H1 (cell line): ENCODE measurements at regions not wholly inside any gene's neighbourhood (a gene's known extent, or its start where the extent isn't known, plus 50 kb on each side); places are given as distances from the start of the nearest gene placed in this dataset.

Source experiments
- CTCF ChIA-PET: fragments of 300-600 bp; sonication (Branson Sonifier 250); formaldehyde crosslinking; loops from one replicate; lab custom pipeline; 2021; ENCODE audit not compliant: partially characterized antibody; lab: Charles Lee
- POLR2A ChIA-PET: fragments of 300-600 bp; sonication (Branson Sonifier 250); formaldehyde crosslinking; loops from one replicate; lab custom pipeline; 2021; ENCODE audit warnings: inconsistent platforms; ENCODE audit not compliant: partially characterized antibody; lab: Charles Lee
- DNase-seq, 2 experiments: peaks; one replicate each; pipeline versions ENCODE4 v3.0.0 to v3.0.0-alpha.2; 2010 to 2022; ENCODE audit warnings: low spot score in 2 of 2, low read depth in 1 of 2, mixed read lengths in 1 of 2
- FAIRE-seq: peaks from 2 replicates; lab custom pipeline; 2011; peaks lifted over from hg19 to GRCh38; lab: Jason Lieb, UNC
- H2AFZ ChIP-seq: 2 replicates; pipeline ENCODE4 v1.8.1; 2012; ENCODE audit warnings: low read length, inconsistent platforms
- H2AK5ac ChIP-seq: 2 replicates; pipeline ENCODE4 v1.6.1; 2013; ENCODE audit warnings: low read depth, low read length
- H2BK120ac ChIP-seq: replicated peaks from 2 replicates; pipeline ENCODE3; 2013; ENCODE audit warnings: low read depth, low read length, inconsistent platforms
- H2BK12ac ChIP-seq: 2 replicates; pipeline ENCODE4 v1.6.1; 2013; ENCODE audit warnings: low read depth, low read length
- H2BK15ac ChIP-seq: 2 replicates; pipeline ENCODE4 v1.6.1; 2013; ENCODE audit warnings: low read length
- H2BK20ac ChIP-seq: 2 replicates; pipeline ENCODE4 v1.6.1; 2013; ENCODE audit warnings: low read length
- H2BK5ac ChIP-seq: 2 replicates; pipeline ENCODE4 v1.6.1; 2013; ENCODE audit warnings: low read depth, low read length
- H3K14ac ChIP-seq: 2 replicates; pipeline ENCODE4 v1.6.1; 2013; ENCODE audit warnings: inconsistent platforms; ENCODE audit not compliant: insufficient read length
- H3K18ac ChIP-seq: 2 replicates; pipeline ENCODE4 v1.6.1; 2013; ENCODE audit warnings: low read length; ENCODE audit errors: extremely low read depth
- H3K23ac ChIP-seq: 2 replicates; pipeline ENCODE4 v1.6.1; 2013; ENCODE audit warnings: inconsistent platforms; ENCODE audit not compliant: insufficient read length
- H3K23me2 ChIP-seq: 2 replicates; pipeline ENCODE4 v1.6.1; 2013; ENCODE audit warnings: low read depth, low read length
- H3K27ac ChIP-seq: 2 replicates; pipeline ENCODE4 v1.6.1; 2011; ENCODE audit warnings: low read depth, low read length, inconsistent platforms
- H3K27me3 ChIP-seq, 4 experiments: replicated peaks in 1 of 4; 1 replicate in 1 of 4; 2 replicates in 3 of 4; pipeline versions ENCODE4 v1.6.1 to v1.8.1; 2011 to 2013; ENCODE audit warnings: low read length in 3 of 4, mild to moderate bottlenecking in 3 of 4, inconsistent platforms in 2 of 4, mixed read lengths in 2 of 4, moderate library complexity in 1 of 4; ENCODE audit not compliant: control insufficient read depth in 3 of 4, insufficient read depth in 3 of 4; ENCODE audit errors: extremely low read depth in 1 of 4
- H3K36me3 ChIP-seq, 4 experiments: 2 replicates each; pipeline versions ENCODE4 v1.6.1 to v1.8.1; 2011 to 2013; ENCODE audit warnings: mild to moderate bottlenecking in 4 of 4, low read length in 3 of 4, moderate library complexity in 2 of 4, control low read depth in 1 of 4, inconsistent platforms in 1 of 4; ENCODE audit not compliant: insufficient read depth in 4 of 4, control insufficient read depth in 2 of 4
- H3K4ac ChIP-seq: replicated peaks from 2 replicates; pipeline ENCODE3; 2013; ENCODE audit warnings: low read length, low read depth, mixed read lengths, inconsistent platforms; ENCODE audit not compliant: insufficient read length
- H3K4me1 ChIP-seq, 4 experiments: replicated peaks in 1 of 4; 1 replicate in 1 of 4; 2 replicates in 3 of 4; pipeline versions ENCODE4 v1.6.1 to v1.8.1; 2011 to 2013; ENCODE audit warnings: low read length in 3 of 4, inconsistent platforms in 2 of 4, mixed read lengths in 1 of 4; ENCODE audit not compliant: insufficient read depth in 4 of 4, control insufficient read depth in 3 of 4
- H3K4me2 ChIP-seq, 2 experiments: 2 replicates each; pipeline versions ENCODE4 v1.6.1 to v1.8.1; 2011 to 2013; ENCODE audit warnings: low read depth in 2 of 2, low read length in 2 of 2, control low read depth in 1 of 2, inconsistent platforms in 1 of 2, mild to moderate bottlenecking in 1 of 2; ENCODE audit not compliant: insufficient read depth in 1 of 2
- H3K4me3 ChIP-seq, 4 experiments: fragments of 200-600, 300-600 bp in 1 of 4; sonication (generic), shearing (Covaris generic), sonication (Bioruptor Twin) in 1 of 4; 2 replicates each; pipeline versions ENCODE4 v1.5.1 to v1.8.1; 2011 to 2016; ENCODE audit warnings: low read length in 4 of 4, low read depth in 3 of 4, control low read depth in 2 of 4, inconsistent platforms in 2 of 4, mild to moderate bottlenecking in 2 of 4, mixed read lengths in 1 of 4, moderate library complexity in 1 of 4; ENCODE audit not compliant: insufficient read depth in 2 of 4; ENCODE audit errors: extremely low read depth in 1 of 4
- H3K56ac ChIP-seq: replicated peaks from 2 replicates; pipeline ENCODE3; 2013; ENCODE audit warnings: low read depth, mild to moderate bottlenecking, mixed read lengths, low read length, inconsistent platforms; ENCODE audit not compliant: insufficient read length
- H3K79me1 ChIP-seq: 2 replicates; pipeline ENCODE4 v1.6.1; 2013; ENCODE audit warnings: low read depth, low read length, control low read depth
- H3K79me2 ChIP-seq, 2 experiments: 2 replicates each; pipeline versions ENCODE4 v1.6.1 to v1.8.1; 2012 to 2013; ENCODE audit warnings: low read length in 2 of 2, mild to moderate bottlenecking in 2 of 2, inconsistent platforms in 1 of 2; ENCODE audit not compliant: insufficient read depth in 2 of 2, control insufficient read depth in 1 of 2
- H3K9ac ChIP-seq, 4 experiments: replicated peaks in 1 of 4; 1 replicate in 1 of 4; 2 replicates in 3 of 4; pipeline versions ENCODE4 v1.6.1 to v1.8.1; 2011 to 2013; ENCODE audit warnings: low read depth in 3 of 4, low read length in 3 of 4, control low read depth in 2 of 4, mild to moderate bottlenecking in 2 of 4, moderate library complexity in 2 of 4, inconsistent platforms in 1 of 4; ENCODE audit errors: extremely low read depth in 1 of 4
- H3K9me3 ChIP-seq, 2 experiments: 2 replicates each; pipeline versions ENCODE4 v1.6.1 to v1.8.1; 2012 to 2013; ENCODE audit warnings: mild to moderate bottlenecking in 2 of 2, moderate library complexity in 2 of 2, control low read depth in 1 of 2, inconsistent platforms in 1 of 2, low read depth in 1 of 2, low read length in 1 of 2, mixed read lengths in 1 of 2; ENCODE audit not compliant: insufficient read depth in 2 of 2
- H4K20me1 ChIP-seq, 2 experiments: replicated peaks in 1 of 2; 2 replicates each; pipeline versions ENCODE3 to v1.8.1; 2011 to 2013; ENCODE audit warnings: inconsistent platforms in 2 of 2, low read length in 2 of 2, mild to moderate bottlenecking in 1 of 2; ENCODE audit not compliant: insufficient read depth in 2 of 2, control insufficient read depth in 1 of 2
- H4K5ac ChIP-seq: 2 replicates; pipeline ENCODE4 v1.6.1; 2013; ENCODE audit warnings: low read length, low read depth, mixed read lengths, inconsistent platforms; ENCODE audit not compliant: insufficient read length
- H4K8ac ChIP-seq: 2 replicates; pipeline ENCODE4 v1.8.0; 2013; ENCODE audit warnings: mild to moderate bottlenecking, moderate library complexity, low read length, inconsistent platforms; ENCODE audit not compliant: insufficient read depth; ENCODE audit errors: extremely low read depth
- H4K91ac ChIP-seq: replicated peaks from 2 replicates; pipeline ENCODE3; 2013; ENCODE audit warnings: low read length, mixed read lengths, inconsistent platforms; ENCODE audit not compliant: insufficient read length
- ATF2 ChIP-seq: IDR thresholded peaks from 2 replicates; pipeline ENCODE4 v1.6.1; 2012; ENCODE audit warnings: low read length, inconsistent platforms
- BACH1 ChIP-seq: IDR thresholded peaks from 2 replicates; pipeline ENCODE4 v1.6.1; 2012; ENCODE audit warnings: low read length, improper control_type of control experiment
- EZH2 ChIP-seq: fragments of 200-600 bp; sonication (generic); IDR thresholded peaks from 2 replicates; pipeline ENCODE4 v1.7.1; 2012; ENCODE audit warnings: low read depth, mild to moderate bottlenecking, moderate library complexity, low read length, inconsistent platforms; ENCODE audit not compliant: severe bottlenecking
- NANOG ChIP-seq: IDR thresholded peaks from 2 replicates; pipeline ENCODE4 v1.6.1; 2011; ENCODE audit warnings: low read length, low read depth, mild to moderate bottlenecking, inconsistent platforms; ENCODE audit not compliant: insufficient read depth, poor library complexity, severe bottlenecking
- PHF8 ChIP-seq: fragments of 200-600 bp; sonication (generic); conservative IDR thresholded peaks from 2 replicates; pipeline ENCODE4 v1.7.1; 2012; ENCODE audit warnings: low read depth, mild to moderate bottlenecking, inconsistent platforms, low read length, moderate library complexity
- POLR2A ChIP-seq, 2 experiments: IDR thresholded peaks; 1 replicate in 1 of 2; 2 replicates in 1 of 2; pipeline ENCODE4 v1.6.1; 2011; ENCODE audit warnings: low read depth in 2 of 2, low read length in 2 of 2, mild to moderate bottlenecking in 2 of 2; ENCODE audit errors: control extremely low read depth in 1 of 2
- RAD21 ChIP-seq, 2 experiments: IDR thresholded peaks in 1 of 2; conservative IDR thresholded peaks in 1 of 2; 2 replicates each; pipeline ENCODE4 v1.6.1; 2011; ENCODE audit warnings: low read depth in 2 of 2, low read length in 2 of 2, improper control_type of control experiment in 1 of 2, inconsistent platforms in 1 of 2, mild to moderate bottlenecking in 1 of 2, moderate library complexity in 1 of 2
- RXRA ChIP-seq: IDR thresholded peaks from 2 replicates; pipeline ENCODE4 v1.6.1; 2011; ENCODE audit warnings: low read depth, mild to moderate bottlenecking, low read length, moderate library complexity; ENCODE audit not compliant: insufficient read depth
- SP4 ChIP-seq: IDR thresholded peaks from 2 replicates; pipeline ENCODE4 v1.6.1; 2012; ENCODE audit warnings: low read length, inconsistent platforms
- WGBS, 2 experiments: shearing (Covaris generic) in 1 of 2; methylation state at CpG; one replicate each; pipeline versions ENCODE4 v1.1.6 to v1.1.7; 2013 to 2015; ENCODE audit warnings: low lambda C conversion rate in 2 of 2, mixed read lengths in 2 of 2, inconsistent platforms in 1 of 2, low coverage in 1 of 2, missing lambda C conversion rate in 1 of 2; ENCODE audit not compliant: insufficient replicate concordance in 2 of 2, insufficient coverage in 1 of 2, insufficient read length in 1 of 2; ENCODE audit errors: extremely low coverage in 1 of 2, missing lambda C conversion rate in 1 of 2; 5-methylcytosine and 5-hydroxymethylcytosine counted together
- TF ChIP-seq, protein P1 (sequence below): IDR thresholded peaks from 2 replicates; pipeline ENCODE4 v1.6.1; 2011; ENCODE audit warnings: low read length, improper control_type of control experiment

DNA sequence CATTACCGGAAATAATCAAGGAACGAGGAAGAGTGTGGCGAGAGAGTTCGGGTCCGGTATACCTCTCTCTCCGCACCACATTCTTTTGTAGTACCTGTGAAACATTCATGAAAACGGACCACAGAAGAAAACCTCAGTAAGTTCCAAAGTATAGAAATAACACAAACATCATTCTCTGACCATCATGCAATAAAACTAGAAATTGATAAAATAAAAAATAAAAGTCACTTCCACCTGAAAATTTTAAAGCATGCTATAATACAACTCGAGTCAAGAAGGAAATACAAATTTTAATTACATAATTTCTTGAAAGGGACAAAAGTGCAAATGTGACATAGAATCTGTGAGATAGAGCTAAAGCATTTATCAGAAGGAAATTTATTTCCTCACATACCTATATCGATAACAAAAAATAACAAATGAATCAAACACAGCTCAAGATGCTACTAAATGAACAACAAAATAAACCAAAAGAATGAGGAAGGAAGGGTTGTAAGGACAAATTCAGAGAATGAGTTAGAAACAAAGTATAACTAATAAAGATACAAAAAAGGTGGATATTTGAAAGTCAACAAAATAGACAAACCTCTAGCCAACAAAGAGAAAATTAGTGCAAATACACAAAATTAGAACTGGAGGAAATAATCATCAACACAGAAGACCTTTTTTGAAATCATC lies 84.2 kb downstream of the TRIM27 start:
- WGBS, 2 experiments: 18% methylated on average over 9 of the region's 9 CpGs; no CpG with 5 or more reads in 1 of the 2 experiments
- no peak overlapping the region for H3K18ac ChIP-seq
- H3K9me3 ChIP-seq: no peaks in the 10 kb centered on the region
- no peak overlapping the region for H4K5ac ChIP-seq
- H3K9ac ChIP-seq: no peak overlapping the region
- H3K79me1 ChIP-seq: no peaks in the 10 kb centered on the region
- H2BK120ac ChIP-seq: no peak overlapping the region
- H3K79me2 ChIP-seq: no peaks in the 10 kb centered on the region
- H4K91ac ChIP-seq: no peak overlapping the region
- FAIRE-seq (no peak), DNase-seq (no peak)
- no peak overlapping the region for H4K8ac ChIP-seq
- H3K36me3 ChIP-seq: no peaks in the 10 kb centered on the region
- no peak overlapping the region for H3K4ac ChIP-seq
- no peaks in the 10 kb centered on the region for H3K4me1 ChIP-seq
- no peak overlapping the region for H2BK12ac ChIP-seq
- H4K20me1 ChIP-seq: peaks cover 0 to 2% of the 10 kb centered on the region in 2 experiments
- no peak overlapping the region for H3K56ac ChIP-seq
- no peak overlapping the region for H2BK5ac ChIP-seq
- H3K23me2 ChIP-seq: no peaks in the 10 kb centered on the region
- H3K27me3 ChIP-seq: no peaks in the 10 kb centered on the region
- ChIA-PET POLR2A (interaction anchor here (0.6 to 7.6 kb wide), 6 partner anchors 14 to 233 kb away, joined by 3 to 55 read pairs (median 7); no protein-coding TSS in a partner anchor), CTCF (interaction anchor here (0.6 to 7.7 kb wide), 20 partner anchors 10 to 1673 kb away, joined by 3 to 107 read pairs (median 4); no protein-coding TSS in a partner anchor)
- H3K4me2 ChIP-seq: peak overlapping the region; percentile 67 to 68
- H2AK5ac ChIP-seq: no peak overlapping the region
- H3K27ac ChIP-seq: no peak overlapping the region
- H3K14ac ChIP-seq: no peak overlapping the region
- no peak overlapping the region for H2BK15ac ChIP-seq
- H2AFZ ChIP-seq: peak overlapping the region; percentile 54; the same call in 1 of the 2 replicates
- H2BK20ac ChIP-seq: no peak overlapping the region
- peak overlapping the region; percentile 80 to 96 (median 88) for H3K4me3 ChIP-seq
- no peak overlapping the region for H3K23ac ChIP-seq
- TF ChIP-seq, protein P1, sequence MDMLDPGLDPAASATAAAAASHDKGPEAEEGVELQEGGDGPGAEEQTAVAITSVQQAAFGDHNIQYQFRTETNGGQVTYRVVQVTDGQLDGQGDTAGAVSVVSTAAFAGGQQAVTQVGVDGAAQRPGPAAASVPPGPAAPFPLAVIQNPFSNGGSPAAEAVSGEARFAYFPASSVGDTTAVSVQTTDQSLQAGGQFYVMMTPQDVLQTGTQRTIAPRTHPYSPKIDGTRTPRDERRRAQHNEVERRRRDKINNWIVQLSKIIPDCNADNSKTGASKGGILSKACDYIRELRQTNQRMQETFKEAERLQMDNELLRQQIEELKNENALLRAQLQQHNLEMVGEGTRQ: no peak
- TF ChIP-seq SP4 (no peak), POLR2A (IDR thresholded peaks at IDR 0.05; ENCODE audit: control extremely low read depth in 1 of 2, low read depth in 2 of 2, low read length in 2 of 2) (no peak), NANOG (no peak), PHF8 (no peak), BACH1 (no peak), EZH2 (no peak), RAD21 (IDR thresholded peaks at IDR 0.05 in 1 of 2, conservative IDR thresholded peaks at IDR 0.05 in 1 of 2; ENCODE audit: low read depth in 2 of 2, low read length in 2 of 2) (no peak), ATF2 (no peak), RXRA (no peak)
